PC-9 (cell line): ENCODE measurements at regions not wholly inside any gene's neighbourhood (a gene's known extent, or its start where the extent isn't known, plus 50 kb on each side); places are given as distances from the start of the nearest gene placed in this dataset.

Experiments used
- CTCF ChIP-seq: fragments of 200-600 bp; sonication (generic); conservative IDR thresholded peaks from 2 replicates; pipeline ENCODE4 v1.6.1; 2017; ENCODE audit warnings: mixed run types, antibody characterized with exemption, mild to moderate bottlenecking, moderate library complexity
- EZH2 ChIP-seq: fragments of 200-600 bp; sonication (generic); IDR thresholded peaks from 2 replicates; pipeline ENCODE4 v1.8.0; 2017; ENCODE audit warnings: antibody characterized with exemption, low read depth

- TF ChIP-seq CTCF: no peak
- TF ChIP-seq EZH2: no peak
Observed at GRCh38 chr12:111123390-111123789, 203.0 kb upstream of the MYL2 start.
